H1 (cell line): ENCODE measurements at regions not wholly inside any gene's neighbourhood (a gene's known extent, or its start where the extent isn't known, plus 50 kb on each side); places are given as distances from the start of the nearest gene placed in this dataset.

Experiments used
- CTCF ChIA-PET: fragments of 300-600 bp; sonication (Branson Sonifier 250); formaldehyde crosslinking; loops from one replicate; lab custom pipeline; 2021; ENCODE audit not compliant: partially characterized antibody; lab: Charles Lee
- POLR2A ChIA-PET: fragments of 300-600 bp; sonication (Branson Sonifier 250); formaldehyde crosslinking; loops from one replicate; lab custom pipeline; 2021; ENCODE audit warnings: inconsistent platforms; ENCODE audit not compliant: partially characterized antibody; lab: Charles Lee
- DNase-seq, 2 experiments: peaks; one replicate each; pipeline versions ENCODE4 v3.0.0 to v3.0.0-alpha.2; 2010 to 2022; ENCODE audit warnings: low spot score in 2 of 2, low read depth in 1 of 2, mixed read lengths in 1 of 2
- FAIRE-seq: peaks from 2 replicates; lab custom pipeline; 2011; peaks lifted over from hg19 to GRCh38; lab: Jason Lieb, UNC
- H2AFZ ChIP-seq: 2 replicates; pipeline ENCODE4 v1.8.1; 2012; ENCODE audit warnings: low read length, inconsistent platforms
- H2AK5ac ChIP-seq: 2 replicates; pipeline ENCODE4 v1.6.1; 2013; ENCODE audit warnings: low read depth, low read length
- H2BK120ac ChIP-seq: replicated peaks from 2 replicates; pipeline ENCODE3; 2013; ENCODE audit warnings: low read depth, low read length, inconsistent platforms
- H2BK12ac ChIP-seq: 2 replicates; pipeline ENCODE4 v1.6.1; 2013; ENCODE audit warnings: low read depth, low read length
- H2BK15ac ChIP-seq: 2 replicates; pipeline ENCODE4 v1.6.1; 2013; ENCODE audit warnings: low read length
- H2BK20ac ChIP-seq: 2 replicates; pipeline ENCODE4 v1.6.1; 2013; ENCODE audit warnings: low read length
- H2BK5ac ChIP-seq: 2 replicates; pipeline ENCODE4 v1.6.1; 2013; ENCODE audit warnings: low read depth, low read length
- H3K14ac ChIP-seq: 2 replicates; pipeline ENCODE4 v1.6.1; 2013; ENCODE audit warnings: inconsistent platforms; ENCODE audit not compliant: insufficient read length
- H3K18ac ChIP-seq: 2 replicates; pipeline ENCODE4 v1.6.1; 2013; ENCODE audit warnings: low read length; ENCODE audit errors: extremely low read depth
- H3K23ac ChIP-seq: 2 replicates; pipeline ENCODE4 v1.6.1; 2013; ENCODE audit warnings: inconsistent platforms; ENCODE audit not compliant: insufficient read length
- H3K23me2 ChIP-seq: 2 replicates; pipeline ENCODE4 v1.6.1; 2013; ENCODE audit warnings: low read depth, low read length
- H3K27ac ChIP-seq: 2 replicates; pipeline ENCODE4 v1.6.1; 2011; ENCODE audit warnings: low read depth, low read length, inconsistent platforms
- H3K27me3 ChIP-seq, 4 experiments: replicated peaks in 1 of 4; 1 replicate in 1 of 4; 2 replicates in 3 of 4; pipeline versions ENCODE4 v1.6.1 to v1.8.1; 2011 to 2013; ENCODE audit warnings: low read length in 3 of 4, mild to moderate bottlenecking in 3 of 4, inconsistent platforms in 2 of 4, mixed read lengths in 2 of 4, moderate library complexity in 1 of 4; ENCODE audit not compliant: control insufficient read depth in 3 of 4, insufficient read depth in 3 of 4; ENCODE audit errors: extremely low read depth in 1 of 4
- H3K36me3 ChIP-seq, 4 experiments: 2 replicates each; pipeline versions ENCODE4 v1.6.1 to v1.8.1; 2011 to 2013; ENCODE audit warnings: mild to moderate bottlenecking in 4 of 4, low read length in 3 of 4, moderate library complexity in 2 of 4, control low read depth in 1 of 4, inconsistent platforms in 1 of 4; ENCODE audit not compliant: insufficient read depth in 4 of 4, control insufficient read depth in 2 of 4
- H3K4ac ChIP-seq: replicated peaks from 2 replicates; pipeline ENCODE3; 2013; ENCODE audit warnings: low read length, low read depth, mixed read lengths, inconsistent platforms; ENCODE audit not compliant: insufficient read length
- H3K4me1 ChIP-seq, 4 experiments: replicated peaks in 1 of 4; 1 replicate in 1 of 4; 2 replicates in 3 of 4; pipeline versions ENCODE4 v1.6.1 to v1.8.1; 2011 to 2013; ENCODE audit warnings: low read length in 3 of 4, inconsistent platforms in 2 of 4, mixed read lengths in 1 of 4; ENCODE audit not compliant: insufficient read depth in 4 of 4, control insufficient read depth in 3 of 4
- H3K4me2 ChIP-seq, 2 experiments: 2 replicates each; pipeline versions ENCODE4 v1.6.1 to v1.8.1; 2011 to 2013; ENCODE audit warnings: low read depth in 2 of 2, low read length in 2 of 2, control low read depth in 1 of 2, inconsistent platforms in 1 of 2, mild to moderate bottlenecking in 1 of 2; ENCODE audit not compliant: insufficient read depth in 1 of 2
- H3K4me3 ChIP-seq, 4 experiments: fragments of 200-600, 300-600 bp in 1 of 4; sonication (generic), shearing (Covaris generic), sonication (Bioruptor Twin) in 1 of 4; 2 replicates each; pipeline versions ENCODE4 v1.5.1 to v1.8.1; 2011 to 2016; ENCODE audit warnings: low read length in 4 of 4, low read depth in 3 of 4, control low read depth in 2 of 4, inconsistent platforms in 2 of 4, mild to moderate bottlenecking in 2 of 4, mixed read lengths in 1 of 4, moderate library complexity in 1 of 4; ENCODE audit not compliant: insufficient read depth in 2 of 4; ENCODE audit errors: extremely low read depth in 1 of 4
- H3K56ac ChIP-seq: replicated peaks from 2 replicates; pipeline ENCODE3; 2013; ENCODE audit warnings: low read depth, mild to moderate bottlenecking, mixed read lengths, low read length, inconsistent platforms; ENCODE audit not compliant: insufficient read length
- H3K79me1 ChIP-seq: 2 replicates; pipeline ENCODE4 v1.6.1; 2013; ENCODE audit warnings: low read depth, low read length, control low read depth
- H3K79me2 ChIP-seq, 2 experiments: 2 replicates each; pipeline versions ENCODE4 v1.6.1 to v1.8.1; 2012 to 2013; ENCODE audit warnings: low read length in 2 of 2, mild to moderate bottlenecking in 2 of 2, inconsistent platforms in 1 of 2; ENCODE audit not compliant: insufficient read depth in 2 of 2, control insufficient read depth in 1 of 2
- H3K9ac ChIP-seq, 4 experiments: replicated peaks in 1 of 4; 1 replicate in 1 of 4; 2 replicates in 3 of 4; pipeline versions ENCODE4 v1.6.1 to v1.8.1; 2011 to 2013; ENCODE audit warnings: low read depth in 3 of 4, low read length in 3 of 4, control low read depth in 2 of 4, mild to moderate bottlenecking in 2 of 4, moderate library complexity in 2 of 4, inconsistent platforms in 1 of 4; ENCODE audit errors: extremely low read depth in 1 of 4
- H3K9me3 ChIP-seq, 2 experiments: 2 replicates each; pipeline versions ENCODE4 v1.6.1 to v1.8.1; 2012 to 2013; ENCODE audit warnings: mild to moderate bottlenecking in 2 of 2, moderate library complexity in 2 of 2, control low read depth in 1 of 2, inconsistent platforms in 1 of 2, low read depth in 1 of 2, low read length in 1 of 2, mixed read lengths in 1 of 2; ENCODE audit not compliant: insufficient read depth in 2 of 2
- H4K20me1 ChIP-seq, 2 experiments: replicated peaks in 1 of 2; 2 replicates each; pipeline versions ENCODE3 to v1.8.1; 2011 to 2013; ENCODE audit warnings: inconsistent platforms in 2 of 2, low read length in 2 of 2, mild to moderate bottlenecking in 1 of 2; ENCODE audit not compliant: insufficient read depth in 2 of 2, control insufficient read depth in 1 of 2
- H4K5ac ChIP-seq: 2 replicates; pipeline ENCODE4 v1.6.1; 2013; ENCODE audit warnings: low read length, low read depth, mixed read lengths, inconsistent platforms; ENCODE audit not compliant: insufficient read length
- H4K8ac ChIP-seq: 2 replicates; pipeline ENCODE4 v1.8.0; 2013; ENCODE audit warnings: mild to moderate bottlenecking, moderate library complexity, low read length, inconsistent platforms; ENCODE audit not compliant: insufficient read depth; ENCODE audit errors: extremely low read depth
- H4K91ac ChIP-seq: replicated peaks from 2 replicates; pipeline ENCODE3; 2013; ENCODE audit warnings: low read length, mixed read lengths, inconsistent platforms; ENCODE audit not compliant: insufficient read length
- NANOG ChIP-seq: IDR thresholded peaks from 2 replicates; pipeline ENCODE4 v1.6.1; 2011; ENCODE audit warnings: low read length, low read depth, mild to moderate bottlenecking, inconsistent platforms; ENCODE audit not compliant: insufficient read depth, poor library complexity, severe bottlenecking
- SP1 ChIP-seq: IDR thresholded peaks from 2 replicates; pipeline ENCODE4 v1.6.1; 2011; ENCODE audit warnings: low read depth, low read length
- WGBS, 2 experiments: shearing (Covaris generic) in 1 of 2; methylation state at CpG; one replicate each; pipeline versions ENCODE4 v1.1.6 to v1.1.7; 2013 to 2015; ENCODE audit warnings: low lambda C conversion rate in 2 of 2, mixed read lengths in 2 of 2, inconsistent platforms in 1 of 2, low coverage in 1 of 2, missing lambda C conversion rate in 1 of 2; ENCODE audit not compliant: insufficient replicate concordance in 2 of 2, insufficient coverage in 1 of 2, insufficient read length in 1 of 2; ENCODE audit errors: extremely low coverage in 1 of 2, missing lambda C conversion rate in 1 of 2; 5-methylcytosine and 5-hydroxymethylcytosine counted together

DNA sequence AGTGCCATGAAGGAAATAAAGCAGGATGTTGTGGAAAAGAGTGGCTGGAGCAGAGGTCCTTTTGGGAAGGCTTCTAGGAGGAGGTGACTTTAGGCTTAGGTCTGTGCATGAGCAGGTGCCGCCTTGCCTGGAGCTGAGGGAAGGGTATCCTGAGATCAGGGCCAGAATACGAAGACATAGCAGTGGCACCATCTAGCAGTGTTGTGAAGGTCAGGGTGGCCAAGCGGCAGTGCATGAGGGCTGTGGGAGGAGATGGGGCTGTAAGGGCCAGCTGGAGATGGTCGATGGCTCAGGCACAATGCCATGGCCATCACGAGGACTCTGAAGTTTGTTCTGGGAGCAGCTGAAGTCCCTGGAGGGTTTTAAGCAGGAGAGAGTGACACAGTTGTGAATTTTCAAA is 219.5 kb downstream of the PTPRU start:
- no peak overlapping the region for H2BK15ac ChIP-seq
- no peaks in the 10 kb centered on the region for H3K79me2 ChIP-seq
- no peak for FAIRE-seq
- ChIA-PET POLR2A (no interaction called here), CTCF (interaction anchor here (0.7 to 2.7 kb wide), 8 partner anchors 11 to 210 kb away, joined by 3 to 13 read pairs (median 3); no protein-coding TSS in a partner anchor)
- no peaks in the 10 kb centered on the region for H3K36me3 ChIP-seq
- H2BK20ac ChIP-seq = no peak overlapping the region
- H3K4me2 ChIP-seq = no peak overlapping the region
- H4K5ac ChIP-seq = no peak overlapping the region
- H2BK120ac ChIP-seq = no peak overlapping the region
- H3K4ac ChIP-seq = no peak overlapping the region
- H4K20me1 ChIP-seq = no peaks in the 10 kb centered on the region
- no peaks in the 10 kb centered on the region for H3K27me3 ChIP-seq
- DNase-seq = no peak
- H4K8ac ChIP-seq = no peak overlapping the region
- no peak overlapping the region for H3K27ac ChIP-seq
- TF ChIP-seq SP1 = no peak
- TF ChIP-seq NANOG = no peak
- 0 out of 2 replicates have a peak overlapping the region, but pooled peaks have one; percentile 50 for H2BK12ac ChIP-seq
- no peak overlapping the region for H2AK5ac ChIP-seq
- H3K4me1 ChIP-seq = peaks cover 0 to 14% (median 5%) of the 10 kb centered on the region in 4 experiments; a peak in 6 of 7 replicates
- no peak overlapping the region for H3K23ac ChIP-seq
- no peak overlapping the region for H3K4me3 ChIP-seq
- no peak overlapping the region for H2BK5ac ChIP-seq
- no peak overlapping the region for H2AFZ ChIP-seq
- no peak overlapping the region for H3K18ac ChIP-seq
- no peak overlapping the region for H3K9ac ChIP-seq
- H4K91ac ChIP-seq = no peak overlapping the region
- H3K79me1 ChIP-seq = no peaks in the 10 kb centered on the region
- H3K9me3 ChIP-seq = 0 out of 4 replicates have a peak, but pooled peaks cover 0 to 4% of the 10 kb centered on the region in 2 experiments
- H3K56ac ChIP-seq = no peak overlapping the region
- H3K14ac ChIP-seq = no peak overlapping the region
- 90% methylated on average over 5 of the region's 5 CpGs; no CpG with 5 or more reads in 1 of the 2 experiments for WGBS, 2 experiments
- H3K23me2 ChIP-seq = no peaks in the 10 kb centered on the region
